Gastroesophageal sphincter (tissue), 4 donors: ENCODE measurements at regions not wholly inside any gene's neighbourhood (a gene's known extent, or its start where the extent isn't known, plus 50 kb on each side); places are given as distances from the start of the nearest gene placed in this dataset.

ENCODE experiments used
- ATAC-seq: fragments of 150-250 bp; one replicate; pipeline ENCODE4 v1.9.1; 2016; ENCODE audit warnings: mild to moderate bottlenecking, moderate library complexity
- H3K27ac ChIP-seq, 4 donors: fragments of 200-600 bp; sonication (generic) in 3 of 4; 1 replicate in 3 of 4; 2 replicates in 1 of 4; pipeline ENCODE4 v1.5.1; 2016 to 2019
- H3K27me3 ChIP-seq: fragments of 200-600 bp; sonication (generic); one replicate; pipeline ENCODE4 v1.5.1; 2019
- H3K36me3 ChIP-seq, 2 donors: fragments of 200-600 bp; sonication (generic); one replicate each; pipeline ENCODE4 v1.5.1; 2019; ENCODE audit warnings: control low read depth in 1 of 2
- H3K4me1 ChIP-seq, 3 donors: fragments of 200-600 bp; sonication (generic); 1 replicate in 2 of 3; 2 replicates in 1 of 3; pipeline ENCODE4 v1.5.1; 2016 to 2019; ENCODE audit warnings: control low read depth in 2 of 3
- H3K4me3 ChIP-seq, 2 donors: fragments of 200-600 bp; sonication (generic); one replicate each; pipeline ENCODE4 v1.5.1; 2019; ENCODE audit warnings: mild to moderate bottlenecking in 1 of 2, moderate library complexity in 1 of 2
- H3K9me3 ChIP-seq, 3 donors: fragments of 200-600 bp; sonication (generic); one replicate each; pipeline ENCODE4 v1.5.1; 2017 to 2019; ENCODE audit warnings: control low read depth in 2 of 3
- CTCF ChIP-seq, 4 experiments: fragments of 200-600 bp in 2 of 4; fragments of 450-650 bp in 2 of 4; sonication (generic) in 1 of 4; IDR thresholded peaks; one replicate each; pipeline ENCODE4 v1.5.1; 2017 to 2019; ENCODE audit warnings: antibody characterized with exemption in 4 of 4, mild to moderate bottlenecking in 2 of 4, moderate library complexity in 2 of 4
- EP300 ChIP-seq: sonication (generic); formaldehyde crosslinking; IDR thresholded peaks from one replicate; pipeline ENCODE4 v1.6.1; 2017; ENCODE audit warnings: antibody characterized with exemption, mild to moderate bottlenecking
- POLR2A ChIP-seq, 2 donors: fragments of 450-650 bp; IDR thresholded peaks; one replicate each; pipeline ENCODE4 v1.6.1; 2017; ENCODE audit warnings: antibody characterized with exemption in 2 of 2, mild to moderate bottlenecking in 2 of 2, moderate library complexity in 1 of 2
- POLR2AphosphoS5 ChIP-seq: sonication (generic); formaldehyde crosslinking; IDR thresholded peaks from one replicate; pipeline ENCODE4 v1.6.1; 2017; ENCODE audit warnings: antibody characterized with exemption
- WGBS, 2 donors: methylation state at CpG; one replicate each; pipeline ENCODE4 v1.1.5; 2018; ENCODE audit warnings: low coverage in 1 of 2; 5-methylcytosine and 5-hydroxymethylcytosine counted together

- Histone ChIP-seq H3K4me3 (no peak overlapping the region), H3K27me3 (no peaks in the 10 kb centered on the region), H3K4me1 (no peaks in the 10 kb centered on the region), H3K36me3 (no peaks in the 10 kb centered on the region), H3K27ac (no peak overlapping the region), H3K9me3 (no peaks in the 10 kb centered on the region)
- WGBS, 2 donors: 80 to 100% methylated on average over 1 to 3 of the region's 3 CpGs
- ATAC-seq: no peak
- no peak for TF ChIP-seq POLR2A (IDR thresholded peaks at IDR 0.05)
- TF ChIP-seq POLR2AphosphoS5: no peak
- TF ChIP-seq EP300: no peak
- TF ChIP-seq CTCF (IDR thresholded peaks at IDR 0.05): no peak
Measured at GRCh38 chr16:73847090-73847489, 449.5 kb upstream of the PSMD7 start.

GRCh38 chr16:73846356-73846755, 450.3 kb upstream of the PSMD7 start:
- 51 to 57% methylated on average over 7 of the region's 7 CpGs for WGBS, 2 donors
- no peaks in the 10 kb centered on the region for H3K4me1 ChIP-seq
- no peak for ATAC-seq
- TF ChIP-seq CTCF (IDR thresholded peaks at IDR 0.05): no peak
- TF ChIP-seq POLR2AphosphoS5: no peak
- no peak for TF ChIP-seq EP300
- no peak for TF ChIP-seq POLR2A (IDR thresholded peaks at IDR 0.05)
- no peak overlapping the region for H3K4me3 ChIP-seq
- H3K9me3 ChIP-seq: no peaks in the 10 kb centered on the region
- H3K36me3 ChIP-seq: no peaks in the 10 kb centered on the region
- no peak overlapping the region for H3K27ac ChIP-seq
- H3K27me3 ChIP-seq: peaks cover under 1% of the 10 kb centered on the region

- ATAC-seq: no peak
- Histone ChIP-seq H3K27me3 (peaks cover 5% of the 10 kb centered on the region), H3K9me3 (no peaks in the 10 kb centered on the region), H3K4me3 (no peak overlapping the region), H3K36me3 (no peaks in the 10 kb centered on the region), H3K4me1 (no peaks in the 10 kb centered on the region), H3K27ac (no peak overlapping the region)
- WGBS, 2 donors: 85 to 86% methylated on average over 3 of the region's 3 CpGs
- no peak for TF ChIP-seq EP300
- no peak for TF ChIP-seq CTCF (IDR thresholded peaks at IDR 0.05)
- TF ChIP-seq POLR2A (IDR thresholded peaks at IDR 0.05): no peak
- TF ChIP-seq POLR2AphosphoS5: no peak
Measured at GRCh38 chr16:73846007-73846330, 450.6 kb upstream of the PSMD7 start.

GRCh38 chr16:73845238-73846006, 451.2 kb upstream of the PSMD7 start:
- ATAC-seq: no peak
- H3K27ac ChIP-seq: no peak overlapping the region
- H3K4me1 ChIP-seq: no peaks in the 10 kb centered on the region
- TF ChIP-seq POLR2A (IDR thresholded peaks at IDR 0.05): no peak
- TF ChIP-seq POLR2AphosphoS5: no peak
- TF ChIP-seq CTCF (IDR thresholded peaks at IDR 0.05): no peak
- TF ChIP-seq EP300: no peak
- H3K9me3 ChIP-seq: no peaks in the 10 kb centered on the region
- H3K4me3 ChIP-seq: no peak overlapping the region
- 58 to 75% methylated on average over 5 to 7 of the region's 7 CpGs for WGBS, 2 donors
- H3K27me3 ChIP-seq: peaks cover 8% of the 10 kb centered on the region
- no peaks in the 10 kb centered on the region for H3K36me3 ChIP-seq

GRCh38 chr16:73840728-73841127, 455.9 kb upstream of the PSMD7 start:
- H3K4me1 ChIP-seq: no peaks in the 10 kb centered on the region

More at GRCh38 chr16:73840728-73841127, 455.9 kb upstream of the PSMD7 start:
- TF ChIP-seq EP300 (no peak), CTCF (IDR thresholded peaks at IDR 0.05) (no peak), POLR2A (IDR thresholded peaks at IDR 0.05) (no peak), POLR2AphosphoS5 (no peak)
- Histone ChIP-seq H3K9me3 (no peaks in the 10 kb centered on the region), H3K36me3 (no peaks in the 10 kb centered on the region), H3K27ac (no peak overlapping the region), H3K27me3 (peaks cover 8% of the 10 kb centered on the region), H3K4me3 (no peak overlapping the region)
- no peak for ATAC-seq
- 68 to 83% methylated on average over 4 of the region's 4 CpGs for WGBS, 2 donors
